ENCODE measurements at regions not wholly inside any gene's neighbourhood (a gene's known extent, or its start where the extent isn't known, plus 50 kb on each side); places are given as distances from the start of the nearest gene placed in this dataset.

DNA sequence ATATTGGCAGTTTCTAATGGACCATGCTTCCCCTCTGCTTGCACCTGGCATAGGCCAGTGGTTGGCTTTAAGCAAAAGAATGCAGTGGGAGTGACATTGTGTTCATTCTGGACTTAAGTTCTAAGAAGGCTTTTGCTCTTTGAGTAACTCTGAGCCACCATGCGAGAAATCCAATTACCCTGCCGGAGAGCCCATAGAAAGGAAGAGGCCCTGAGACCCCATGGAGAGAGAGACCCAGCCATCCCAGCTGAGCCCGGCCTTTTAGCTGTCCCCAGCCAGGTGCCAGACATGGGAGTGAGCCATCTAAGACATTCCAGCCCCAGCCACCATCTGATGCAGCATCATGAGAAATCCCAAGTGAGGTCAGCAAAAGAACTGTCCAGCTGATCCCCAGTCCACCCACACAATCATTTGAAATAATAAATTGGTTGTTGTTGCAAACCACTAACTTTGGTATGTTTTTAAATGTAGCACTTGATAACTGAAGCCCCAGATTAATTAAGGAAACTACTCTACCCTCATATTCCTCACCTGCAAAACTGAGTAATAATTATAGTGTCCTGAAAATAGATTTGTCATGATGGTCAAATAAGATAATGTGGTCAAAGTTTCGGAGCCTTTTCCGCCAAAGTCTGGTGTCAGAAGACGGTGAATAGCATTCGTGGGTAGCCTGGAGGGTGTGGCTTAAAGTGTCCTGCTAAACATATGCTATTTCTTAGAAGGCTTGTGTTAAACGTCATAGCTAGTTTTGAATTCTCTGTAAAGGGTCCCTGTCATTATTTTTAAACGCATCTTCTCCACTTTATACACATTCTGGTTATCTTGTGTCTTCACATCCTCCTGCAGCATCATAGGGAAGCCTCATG lies 166.6 kb upstream of the PELI2 start:
- TF ChIP-seq ZNF274 (IDR thresholded peaks at IDR 0.05; ENCODE audit: low read depth, low read length), result no peak
- TF ChIP-seq SUZ12 (IDR thresholded peaks at IDR 0.05; ENCODE audit: extremely low read depth, insufficient read depth, insufficient read length), result no peak
- no peak for TF ChIP-seq YY1 (IDR thresholded peaks at IDR 0.05; ENCODE audit: insufficient read depth, insufficient read length)
